GM12864 (cell line): ENCODE measurements at regions not wholly inside any gene's neighbourhood (a gene's known extent, or its start where the extent isn't known, plus 50 kb on each side); places are given as distances from the start of the nearest gene placed in this dataset.

Experiments used
- DNase-seq: peaks from one replicate; pipeline ENCODE4 v3.0.0-alpha.2; 2011; ENCODE audit warnings: low read depth
- H3K4me3 ChIP-seq: 2 replicates; pipeline ENCODE4 v1.5.1; 2011; ENCODE audit warnings: mild to moderate bottlenecking, low read depth, low read length, control low read depth
- CTCF ChIP-seq: IDR thresholded peaks from 2 replicates; pipeline ENCODE4 v1.5.1; 2011; ENCODE audit warnings: low read depth, mild to moderate bottlenecking, moderate library complexity, low read length, control low read depth, inconsistent platforms; ENCODE audit errors: missing control alignments

GRCh38 chr4:8775121-8775520 lies 96.5 kb downstream of the HMX1 start:
- H3K4me3 ChIP-seq, result no peak overlapping the region
- TF ChIP-seq CTCF, result no peak
- no peak for DNase-seq

- no peak for TF ChIP-seq CTCF
- DNase-seq, result no peak
- H3K4me3 ChIP-seq, result no peak overlapping the region
These were observed 97.6 kb downstream of the HMX1 start for GRCh38 chr4:8774071-8774470.

- no peak for TF ChIP-seq CTCF
- H3K4me3 ChIP-seq, result no peak overlapping the region
- no peak for DNase-seq
These were observed 98.3 kb downstream of the HMX1 start for GRCh38 chr4:8773124-8773931.

DNA sequence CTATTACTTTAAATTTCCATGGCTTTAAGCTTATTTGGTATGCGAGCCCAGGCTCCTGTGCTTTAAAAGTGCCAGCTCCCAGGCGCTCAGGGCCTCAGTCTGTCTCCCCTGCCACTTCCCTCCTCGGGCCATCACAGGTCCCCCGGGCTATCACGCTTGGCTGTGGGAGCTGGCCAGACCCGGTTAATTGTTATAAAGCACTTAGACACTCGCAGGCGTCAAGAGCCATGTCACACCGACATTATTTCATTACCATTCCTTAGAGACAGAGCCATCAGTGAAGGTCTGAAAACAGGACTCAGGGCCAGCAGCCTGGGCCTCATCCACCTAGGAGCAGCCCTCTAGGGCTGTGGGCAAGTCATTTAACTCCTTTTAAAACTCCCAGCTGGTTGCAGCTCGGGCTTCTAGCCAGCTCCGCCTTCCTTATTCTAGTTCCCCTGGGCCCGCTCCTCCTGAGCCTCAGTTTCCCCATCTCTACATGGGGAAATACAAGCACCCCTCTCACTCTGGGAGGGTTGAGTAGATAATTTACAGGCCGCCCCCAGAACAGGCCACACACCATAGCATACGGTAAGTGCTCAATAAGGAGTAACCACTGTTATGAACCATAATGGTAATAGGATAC lies 99.0 kb downstream of the HMX1 start:
- no peak for TF ChIP-seq CTCF
- no peak overlapping the region for H3K4me3 ChIP-seq
- DNase-seq, result no peak

DNA sequence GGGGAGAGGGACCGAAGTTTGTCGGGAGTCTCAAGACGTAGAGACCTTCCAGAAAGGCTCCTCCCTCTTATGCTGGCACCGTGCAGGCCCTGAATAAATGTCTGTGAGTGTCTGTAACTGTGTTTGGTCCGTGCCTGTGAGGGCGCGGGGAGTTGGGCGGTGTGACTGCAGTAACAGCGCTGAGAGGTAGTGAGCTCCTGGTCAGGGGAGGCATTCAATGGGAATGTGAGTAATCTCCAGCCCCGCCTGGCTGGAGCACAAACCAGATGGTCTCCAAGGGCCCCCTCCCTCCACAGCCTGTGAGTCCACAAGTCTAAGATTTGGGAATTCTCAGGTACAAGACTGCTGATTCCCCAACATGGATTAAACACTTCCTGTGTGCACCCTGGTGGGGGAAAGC lies 100.0 kb downstream of the HMX1 start:
- DNase-seq, result no peak
- TF ChIP-seq CTCF, result no peak
- no peak overlapping the region for H3K4me3 ChIP-seq

DNA sequence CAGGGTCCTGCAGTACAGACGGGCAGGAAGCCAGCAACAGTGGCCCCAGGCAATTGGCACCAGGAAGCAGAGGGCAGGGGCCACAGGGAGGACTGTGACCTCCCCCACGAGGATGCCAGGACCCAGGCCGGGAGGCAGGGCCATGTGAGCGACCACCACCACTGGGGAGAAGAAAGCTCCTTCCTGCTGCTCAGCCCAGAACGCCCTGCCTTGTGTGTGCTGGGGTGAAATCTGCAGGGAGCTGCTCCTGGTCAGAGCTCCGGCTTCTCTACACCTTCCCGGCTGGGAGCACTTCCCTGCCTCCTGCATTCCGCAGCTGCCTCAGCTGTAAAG lies 100.4 kb downstream of the HMX1 start:
- DNase-seq, result no peak
- TF ChIP-seq CTCF, result no peak
- H3K4me3 ChIP-seq, result no peak overlapping the region
